PFSK-1 (cell line): ENCODE measurements at regions not wholly inside any gene's neighbourhood (a gene's known extent, or its start where the extent isn't known, plus 50 kb on each side); places are given as distances from the start of the nearest gene placed in this dataset.

Source experiments
- FOXP2 ChIP-seq: optimal IDR thresholded peaks from 2 replicates; pipeline ENCODE3; 2011; ENCODE audit warnings: borderline replicate concordance, control low read depth, inconsistent platforms; ENCODE audit not compliant: insufficient read depth; ENCODE audit errors: extremely low read length, extremely low read depth
- POLR2AphosphoS5 ChIP-seq: IDR thresholded peaks from 2 replicates; pipeline ENCODE4 v1.6.1; 2012; ENCODE audit warnings: low read depth, mild to moderate bottlenecking, control low read depth, low read length, moderate library complexity
- SIN3A ChIP-seq: IDR thresholded peaks from 2 replicates; pipeline ENCODE4 v1.6.1; 2012; ENCODE audit warnings: mild to moderate bottlenecking, low read length, moderate library complexity, borderline replicate concordance; ENCODE audit not compliant: insufficient read depth
- TAF1 ChIP-seq: IDR thresholded peaks from 2 replicates; pipeline ENCODE4 v1.6.1; 2012; ENCODE audit warnings: low read length, control low read depth, borderline replicate concordance; ENCODE audit not compliant: insufficient read depth
- TF ChIP-seq, protein P1 (sequence below), 2 experiments: IDR thresholded peaks; 2 replicates each; pipeline versions ENCODE4 v1.6.1 to v1.8.0; 2011 to 2012; ENCODE audit warnings: low read depth in 2 of 2, low read length in 2 of 2, control low read depth in 1 of 2, inconsistent platforms in 1 of 2, mild to moderate bottlenecking in 1 of 2, moderate library complexity in 1 of 2; ENCODE audit not compliant: insufficient read depth in 1 of 2

DNA sequence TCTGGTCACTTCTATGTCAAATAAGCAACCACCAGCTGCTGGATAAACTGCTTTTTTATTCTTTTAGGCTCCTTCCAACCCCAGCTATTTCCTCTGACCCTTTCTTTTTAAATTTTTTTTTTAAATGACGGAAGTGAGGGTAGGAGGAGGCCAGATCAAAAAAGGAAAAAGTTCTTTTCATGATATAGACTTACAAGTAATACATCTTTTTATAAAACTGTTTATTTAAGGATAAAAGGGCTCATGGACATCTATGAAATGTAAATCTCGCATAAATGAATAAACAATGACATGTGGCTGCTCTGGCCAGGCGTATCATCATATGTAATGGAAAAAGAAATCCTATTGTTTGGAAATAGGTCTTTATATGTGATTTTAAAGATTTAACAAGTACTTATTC lies 169.0 kb upstream of the ATP2B1 start:
- TF ChIP-seq SIN3A (no peak), POLR2AphosphoS5 (no peak), FOXP2 (no peak), TAF1 (no peak)
- TF ChIP-seq, protein P1, sequence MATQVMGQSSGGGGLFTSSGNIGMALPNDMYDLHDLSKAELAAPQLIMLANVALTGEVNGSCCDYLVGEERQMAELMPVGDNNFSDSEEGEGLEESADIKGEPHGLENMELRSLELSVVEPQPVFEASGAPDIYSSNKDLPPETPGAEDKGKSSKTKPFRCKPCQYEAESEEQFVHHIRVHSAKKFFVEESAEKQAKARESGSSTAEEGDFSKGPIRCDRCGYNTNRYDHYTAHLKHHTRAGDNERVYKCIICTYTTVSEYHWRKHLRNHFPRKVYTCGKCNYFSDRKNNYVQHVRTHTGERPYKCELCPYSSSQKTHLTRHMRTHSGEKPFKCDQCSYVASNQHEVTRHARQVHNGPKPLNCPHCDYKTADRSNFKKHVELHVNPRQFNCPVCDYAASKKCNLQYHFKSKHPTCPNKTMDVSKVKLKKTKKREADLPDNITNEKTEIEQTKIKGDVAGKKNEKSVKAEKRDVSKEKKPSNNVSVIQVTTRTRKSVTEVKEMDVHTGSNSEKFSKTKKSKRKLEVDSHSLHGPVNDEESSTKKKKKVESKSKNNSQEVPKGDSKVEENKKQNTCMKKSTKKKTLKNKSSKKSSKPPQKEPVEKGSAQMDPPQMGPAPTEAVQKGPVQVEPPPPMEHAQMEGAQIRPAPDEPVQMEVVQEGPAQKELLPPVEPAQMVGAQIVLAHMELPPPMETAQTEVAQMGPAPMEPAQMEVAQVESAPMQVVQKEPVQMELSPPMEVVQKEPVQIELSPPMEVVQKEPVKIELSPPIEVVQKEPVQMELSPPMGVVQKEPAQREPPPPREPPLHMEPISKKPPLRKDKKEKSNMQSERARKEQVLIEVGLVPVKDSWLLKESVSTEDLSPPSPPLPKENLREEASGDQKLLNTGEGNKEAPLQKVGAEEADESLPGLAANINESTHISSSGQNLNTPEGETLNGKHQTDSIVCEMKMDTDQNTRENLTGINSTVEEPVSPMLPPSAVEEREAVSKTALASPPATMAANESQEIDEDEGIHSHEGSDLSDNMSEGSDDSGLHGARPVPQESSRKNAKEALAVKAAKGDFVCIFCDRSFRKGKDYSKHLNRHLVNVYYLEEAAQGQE (IDR thresholded peaks at IDR 0.05; ENCODE audit: insufficient read depth in 1 of 2, low read depth in 2 of 2, low read length in 2 of 2): no peak

DNA sequence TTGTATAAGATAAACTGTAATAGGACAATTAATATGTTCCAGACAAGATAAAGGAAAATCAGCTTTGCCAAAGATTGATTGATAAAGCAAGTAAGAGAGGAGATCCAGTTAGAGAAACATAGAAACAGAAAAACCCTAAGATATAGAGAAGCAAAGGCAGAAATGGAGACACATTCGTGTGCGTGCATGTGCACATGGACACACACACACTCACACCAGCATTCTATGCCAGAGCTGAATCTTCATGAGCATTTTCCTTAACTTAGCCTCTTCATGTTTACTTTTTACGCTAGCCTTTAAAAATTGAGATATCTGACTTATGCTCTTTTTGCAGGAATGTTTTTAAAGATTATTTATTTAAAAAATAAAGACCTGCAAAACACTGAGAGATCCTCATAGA lies 168.5 kb upstream of the ATP2B1 start:
- TF ChIP-seq, protein P1 (IDR thresholded peaks at IDR 0.05; ENCODE audit: insufficient read depth in 1 of 2, low read depth in 2 of 2, low read length in 2 of 2): no peak
- no peak for TF ChIP-seq TAF1
- no peak for TF ChIP-seq SIN3A
- no peak for TF ChIP-seq FOXP2
- no peak for TF ChIP-seq POLR2AphosphoS5

DNA sequence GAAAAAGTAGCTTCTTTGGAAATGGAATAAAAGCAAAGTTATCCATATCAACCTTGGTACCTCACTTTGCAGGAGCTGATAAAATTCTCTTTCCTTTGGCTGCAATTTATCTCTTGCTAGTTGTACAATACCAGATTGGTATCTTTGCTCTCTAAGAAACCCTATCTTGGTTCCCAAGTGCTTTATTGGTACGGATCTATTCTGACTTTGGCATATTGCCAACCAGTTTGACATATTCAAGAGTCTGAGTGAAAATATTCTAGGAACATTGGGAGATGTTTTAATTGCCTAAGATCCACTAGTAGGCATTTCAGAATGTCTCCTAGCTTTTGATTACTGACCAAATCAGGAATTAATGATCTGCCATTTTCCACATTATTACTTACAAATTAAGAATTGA lies 167.2 kb upstream of the ATP2B1 start:
- TF ChIP-seq SIN3A (no peak), FOXP2 (no peak), TAF1 (no peak), POLR2AphosphoS5 (no peak)
- TF ChIP-seq, protein P1 (IDR thresholded peaks at IDR 0.05; ENCODE audit: insufficient read depth in 1 of 2, low read depth in 2 of 2, low read length in 2 of 2): no peak

DNA sequence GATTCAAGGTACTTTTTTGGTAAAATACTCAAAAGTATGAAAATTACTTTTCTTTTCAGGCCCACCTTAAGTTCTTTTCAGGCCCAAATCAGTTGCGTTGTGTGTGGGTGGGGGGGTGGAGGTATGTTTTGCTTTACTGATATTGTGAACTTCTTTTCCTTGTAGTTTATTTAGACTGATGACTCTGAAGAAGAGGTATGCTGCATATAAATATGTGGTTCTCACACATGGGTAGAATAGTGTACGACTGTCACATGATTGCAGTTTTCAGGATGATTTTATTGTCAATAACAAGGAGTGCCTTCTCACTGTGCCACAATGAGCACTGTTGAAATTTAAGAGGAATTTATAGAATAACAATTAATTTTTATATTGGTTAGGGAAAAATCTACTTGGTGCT lies 166.6 kb upstream of the ATP2B1 start:
- TF ChIP-seq, protein P1 (IDR thresholded peaks at IDR 0.05; ENCODE audit: insufficient read depth in 1 of 2, low read depth in 2 of 2, low read length in 2 of 2): no peak
- TF ChIP-seq TAF1 (no peak), FOXP2 (no peak), POLR2AphosphoS5 (no peak), SIN3A (no peak)

DNA sequence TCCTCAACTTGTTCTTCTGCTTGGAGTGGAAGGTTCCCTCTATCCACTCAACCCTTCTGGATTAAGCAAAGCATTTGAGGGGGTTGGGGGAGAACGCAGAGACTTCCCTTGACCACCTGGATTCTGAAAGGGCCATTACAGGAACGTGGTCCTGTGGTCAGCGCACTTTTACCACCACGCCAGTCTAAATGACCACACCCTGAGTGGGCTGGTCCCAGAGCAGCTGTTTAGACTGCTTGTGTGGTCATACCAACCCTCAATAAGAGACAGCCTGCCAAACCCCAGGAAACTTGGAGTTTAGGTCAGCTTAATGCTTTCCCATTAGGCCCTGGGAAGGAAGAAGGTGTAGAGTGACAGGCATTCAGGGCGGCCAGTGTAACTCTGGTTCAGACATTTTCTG lies 165.5 kb upstream of the ATP2B1 start:
- TF ChIP-seq, protein P1 (IDR thresholded peaks at IDR 0.05; ENCODE audit: insufficient read depth in 1 of 2, low read depth in 2 of 2, low read length in 2 of 2): no peak
- TF ChIP-seq TAF1 (no peak), POLR2AphosphoS5 (no peak), FOXP2 (no peak), SIN3A (no peak)
